Panc1 (cell line): ENCODE measurements at regions not wholly inside any gene's neighbourhood (a gene's known extent, or its start where the extent isn't known, plus 50 kb on each side); places are given as distances from the start of the nearest gene placed in this dataset.

Experiments used
- ATAC-seq: fragments of 200-7000 bp; cut with Tn5 transposase; 2 replicates; pipeline ENCODE4 v1.9.1; 2020; ENCODE audit warnings: mild to moderate bottlenecking, moderate library complexity
- BruUV-seq: library from RNA; stranded (reverse); fragments of 400-500 nt; replicated peaks from 2 replicates; lab custom pipeline; 2021; lab: Mats Ljungman, UMichigan
- CTCF ChIA-PET: fragments of 300-600 bp; sonication (Branson Sonifier 250); formaldehyde crosslinking; loops from one replicate; lab custom pipeline; 2022; ENCODE audit warnings: antibody characterized with exemption; lab: Charles Lee
- POLR2A ChIA-PET: fragments of 300-600 bp; sonication (Branson Sonifier 250); formaldehyde crosslinking; loops from one replicate; lab custom pipeline; 2022; ENCODE audit warnings: antibody characterized with exemption; lab: Charles Lee
- DNase-seq: peaks from one replicate; pipeline ENCODE4 v3.0.0-alpha.2; 2010; ENCODE audit warnings: low read depth, low spot score
- H3K27ac ChIP-seq: 2 replicates; pipeline ENCODE4 v1.5.1; 2011; ENCODE audit warnings: mild to moderate bottlenecking, low read length, inconsistent platforms
- H3K27me3 ChIP-seq: fragments of 200-500 bp; sonication (Bioruptor generic); 2 replicates; pipeline ENCODE4 v1.6.0; 2014; ENCODE audit warnings: low read length, inconsistent platforms; ENCODE audit not compliant: control insufficient read depth, insufficient read depth
- H3K36me3 ChIP-seq: fragments of 200-500 bp; sonication (Bioruptor generic); 2 replicates; pipeline ENCODE4 v1.5.1; 2014; ENCODE audit warnings: inconsistent platforms, mild to moderate bottlenecking, low read length, moderate library complexity; ENCODE audit not compliant: control insufficient read depth, insufficient read depth
- H3K4me1 ChIP-seq: 2 replicates; pipeline ENCODE4 v1.5.1; 2011; ENCODE audit warnings: inconsistent platforms, mild to moderate bottlenecking, low read length, moderate library complexity; ENCODE audit not compliant: control insufficient read depth, insufficient read depth
- H3K4me3 ChIP-seq, 2 experiments: 2 replicates each; pipeline ENCODE4 v1.5.1; 2011 to 2012; ENCODE audit warnings: low read depth in 2 of 2, low read length in 2 of 2, mild to moderate bottlenecking in 2 of 2, inconsistent platforms in 1 of 2, moderate library complexity in 1 of 2
- H3K9me3 ChIP-seq: fragments of 200-500 bp; sonication (Bioruptor generic); 2 replicates; pipeline ENCODE4 v1.5.1; 2014; ENCODE audit warnings: low read depth, mild to moderate bottlenecking, inconsistent platforms, low read length, moderate library complexity; ENCODE audit not compliant: control insufficient read depth, insufficient read depth
- CTCF ChIP-seq: fragments of 450-650 bp; IDR thresholded peaks from 2 replicates; pipeline ENCODE4 v1.5.1; 2017; ENCODE audit warnings: mild to moderate bottlenecking
- POLR2AphosphoS5 ChIP-seq: IDR thresholded peaks from 2 replicates; pipeline ENCODE4 v1.6.1; 2012; ENCODE audit warnings: mild to moderate bottlenecking, low read depth, low read length, moderate library complexity
- REST ChIP-seq, 2 experiments: IDR thresholded peaks; 2 replicates each; pipeline ENCODE4 v1.6.1; 2011 to 2012; ENCODE audit warnings: low read depth in 2 of 2, control low read depth in 1 of 2, low read length in 1 of 2, mild to moderate bottlenecking in 1 of 2, moderate library complexity in 1 of 2; ENCODE audit not compliant: insufficient read depth in 1 of 2
- SIN3A ChIP-seq: IDR thresholded peaks from 2 replicates; pipeline ENCODE4 v1.6.1; 2012; ENCODE audit warnings: low read depth, mild to moderate bottlenecking, low read length, moderate library complexity, borderline replicate concordance; ENCODE audit not compliant: insufficient read depth
- TCF7L2 ChIP-seq: IDR thresholded peaks from 2 replicates; pipeline ENCODE4 v1.6.1; 2011; ENCODE audit warnings: mild to moderate bottlenecking, low read depth, low read length, inconsistent platforms
- in situ Hi-C: cut with HindIII; loops from 2 replicates; pipeline ENCODE4 v1.10.0; 2016; ENCODE audit warnings: low sequenced_read_pairs, low pct_unique_long_range_greater_than_20kb
- intact Hi-C: fragments of 100-400 bp; cut with micrococcal nuclease; formaldehyde crosslinking; loops from one replicate; pipeline ENCODE4 v1.10.0; 2022; ENCODE audit not compliant: unreplicated experiment

GRCh38 chrX:22944945-22945344 is 54.8 kb upstream of the DDX53 start:
- in situ Hi-C loops: no loop called here
- DNase-seq: no peak
- ChIA-PET POLR2A (no interaction called here), CTCF (no interaction called here)
- no peak for ATAC-seq
- no TSS peak for BruUV-seq
- no peak overlapping the region for H3K27ac ChIP-seq
- intact Hi-C loops: no loop called here
- H3K9me3 ChIP-seq: no peaks in the 10 kb centered on the region
- no peaks in the 10 kb centered on the region for H3K4me1 ChIP-seq
- H3K27me3 ChIP-seq: no peaks in the 10 kb centered on the region
- TF ChIP-seq CTCF (no peak), TCF7L2 (no peak), SIN3A (no peak), POLR2AphosphoS5 (no peak), REST (IDR thresholded peaks at IDR 0.05; ENCODE audit: insufficient read depth in 1 of 2, low read depth in 2 of 2, low read length in 1 of 2) (no peak)
- H3K36me3 ChIP-seq: no peaks in the 10 kb centered on the region
- H3K4me3 ChIP-seq: no peak overlapping the region
